SK-N-MC (cell line): ENCODE measurements at regions not wholly inside any gene's neighbourhood (a gene's known extent, or its start where the extent isn't known, plus 50 kb on each side); places are given as distances from the start of the nearest gene placed in this dataset.
A peak's percentile ranks its signal among the peaks of the same experiment; 100 is the strongest.

Source experiments
- DNase-seq: peaks from one replicate; pipeline ENCODE4 v3.0.0-alpha.2; 2011; ENCODE audit warnings: low read depth, low spot score
- H3K27ac ChIP-seq: fragments of 200-600 bp; sonication (generic); 2 replicates; pipeline ENCODE4 v1.5.1; 2016; ENCODE audit warnings: mixed run types
- H3K36me3 ChIP-seq: fragments of 200-600 bp; sonication (generic); 2 replicates; pipeline ENCODE4 v1.6.1; 2017; ENCODE audit warnings: antibody characterized with exemption, low read length, mixed read lengths; ENCODE audit not compliant: insufficient read depth
- H3K4me3 ChIP-seq: fragments of 200-600 bp; sonication (generic); 2 replicates; pipeline ENCODE4 v1.5.1; 2016
- H3K9ac ChIP-seq: fragments of 200-600 bp; sonication (generic); 2 replicates; pipeline ENCODE4 v1.8.0; 2017; ENCODE audit warnings: mixed run types, mixed read lengths; ENCODE audit not compliant: insufficient read length
- H3K9me3 ChIP-seq: fragments of 200-600 bp; sonication (generic); 2 replicates; pipeline ENCODE4 v1.6.1; 2017; ENCODE audit warnings: low read depth, mild to moderate bottlenecking, antibody characterized with exemption, low read length, moderate library complexity, mixed read lengths
- EZH2 ChIP-seq: fragments of 200-600 bp; sonication (generic); IDR thresholded peaks from one replicate; pipeline ENCODE4 v1.6.1; 2017; ENCODE audit warnings: antibody characterized with exemption
- FOXP2 ChIP-seq: optimal IDR thresholded peaks from 2 replicates; pipeline ENCODE3; 2011; ENCODE audit warnings: mild to moderate bottlenecking, moderate library complexity; ENCODE audit not compliant: insufficient read depth; ENCODE audit errors: extremely low read length, control extremely low read depth
- POLR2AphosphoS5 ChIP-seq: IDR thresholded peaks from 2 replicates; pipeline ENCODE4 v1.6.1; 2012; ENCODE audit warnings: mild to moderate bottlenecking, low read depth, low read length, borderline replicate concordance

GRCh38 chr7:24341691-24342413 lies 57.9 kb downstream of the NPY start:
- no peak overlapping the region for H3K9ac ChIP-seq
- no peaks in the 10 kb centered on the region for H3K9me3 ChIP-seq
- H3K27ac ChIP-seq, result no peak overlapping the region
- no peaks in the 10 kb centered on the region for H3K36me3 ChIP-seq
- H3K4me3 ChIP-seq, result no peak overlapping the region
- DNase-seq, result no peak
- TF ChIP-seq POLR2AphosphoS5 (no peak), EZH2 (no peak), FOXP2 (no peak)

DNA sequence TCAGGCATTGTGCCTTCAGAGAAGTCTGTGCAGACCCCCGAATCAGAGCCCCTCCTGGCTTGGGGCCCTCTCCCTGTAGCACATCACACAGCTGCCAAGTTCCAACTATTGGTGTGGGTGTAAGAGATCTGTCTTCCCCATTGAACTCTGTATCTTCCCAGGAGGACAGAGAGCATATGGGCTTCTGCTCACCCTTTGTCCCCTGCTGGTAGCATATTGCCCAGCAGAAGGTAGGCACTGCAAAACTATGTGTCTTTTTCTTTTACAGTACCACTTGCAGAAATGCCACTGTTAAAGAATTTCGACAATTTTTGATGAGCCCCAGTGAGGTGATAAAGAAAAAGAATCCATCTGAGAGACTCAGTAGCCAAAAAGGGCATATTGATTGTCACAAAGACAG lies 59.6 kb downstream of the NPY start:
- no peak for DNase-seq
- Histone ChIP-seq H3K4me3 (no peak overlapping the region), H3K9me3 (no peaks in the 10 kb centered on the region), H3K9ac (no peak overlapping the region), H3K36me3 (no peaks in the 10 kb centered on the region), H3K27ac (no peak overlapping the region)
- no peak for TF ChIP-seq EZH2
- TF ChIP-seq POLR2AphosphoS5, result no peak
- no peak for TF ChIP-seq FOXP2

DNA sequence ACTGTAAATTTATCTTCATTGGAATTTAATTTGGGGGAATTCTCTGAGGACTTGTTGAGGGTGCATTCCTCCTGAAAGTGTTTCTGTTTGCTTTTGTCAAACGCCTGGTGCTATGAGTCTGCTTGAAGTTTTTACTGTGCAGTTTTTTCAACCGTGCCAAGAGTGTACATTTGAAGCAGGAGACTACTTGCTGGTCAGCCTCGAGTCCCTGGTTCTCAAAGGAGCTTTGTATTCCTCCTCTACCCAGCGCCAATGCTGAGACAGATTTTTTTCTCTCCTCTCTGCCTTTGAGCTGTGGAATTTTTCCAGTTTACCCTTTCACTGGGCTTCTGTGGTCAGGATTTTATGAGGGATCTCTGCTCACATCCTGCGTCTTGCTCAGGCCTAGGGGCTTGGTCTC lies 62.1 kb downstream of the NPY start:
- Histone ChIP-seq H3K27ac (no peak overlapping the region), H3K9me3 (no peaks in the 10 kb centered on the region), H3K4me3 (no peak overlapping the region), H3K36me3 (no peaks in the 10 kb centered on the region), H3K9ac (no peak overlapping the region)
- TF ChIP-seq EZH2, result no peak
- TF ChIP-seq FOXP2, result no peak
- no peak for TF ChIP-seq POLR2AphosphoS5
- DNase-seq, result no peak

GRCh38 chr7:24346716-24347115 lies 62.7 kb downstream of the NPY start:
- no peak overlapping the region for H3K27ac ChIP-seq
- no peak for DNase-seq

DNA sequence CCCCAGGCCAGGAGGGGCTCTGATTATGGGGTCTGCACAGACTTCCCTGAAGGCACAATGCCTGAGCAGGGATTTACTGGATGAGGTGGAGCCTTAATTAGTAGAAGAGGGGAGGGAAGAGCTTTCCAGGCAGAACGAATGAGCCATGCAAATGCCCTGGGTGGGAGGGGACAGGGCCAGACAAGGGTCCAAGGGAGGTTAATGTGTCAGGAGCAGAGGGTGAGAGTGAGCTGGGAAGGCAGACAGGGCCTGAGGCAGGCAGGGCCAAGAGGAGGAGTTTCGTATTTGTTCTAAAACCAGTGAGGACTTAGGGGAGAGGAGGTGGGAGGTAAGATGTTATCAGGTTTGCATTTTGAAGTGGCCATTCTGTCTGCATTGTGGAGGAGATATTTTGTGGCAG lies 65.3 kb downstream of the NPY start:
- Histone ChIP-seq H3K9me3 (no peaks in the 10 kb centered on the region), H3K27ac (no peak overlapping the region), H3K36me3 (no peaks in the 10 kb centered on the region), H3K4me3 (no peak overlapping the region), H3K9ac (no peak overlapping the region)
- TF ChIP-seq POLR2AphosphoS5, result no peak
- no peak for TF ChIP-seq EZH2
- no peak for TF ChIP-seq FOXP2
- DNase-seq, result no peak

More at GRCh38 chr7:24346716-24347115, 62.7 kb downstream of the NPY start:
- no peak for TF ChIP-seq POLR2AphosphoS5
- no peak for TF ChIP-seq EZH2
- TF ChIP-seq FOXP2, result no peak
- Histone ChIP-seq H3K36me3 (no peaks in the 10 kb centered on the region), H3K9me3 (no peaks in the 10 kb centered on the region), H3K9ac (no peak overlapping the region), H3K4me3 (no peak overlapping the region)

GRCh38 chr7:24354456-24354855 lies 70.5 kb downstream of the NPY start:
- no peak overlapping the region for H3K9ac ChIP-seq
- no peak overlapping the region for H3K4me3 ChIP-seq
- H3K9me3 ChIP-seq, result no peaks in the 10 kb centered on the region
- TF ChIP-seq EZH2 (no peak), FOXP2 (no peak), POLR2AphosphoS5 (no peak)
- DNase-seq, result no peak
- H3K27ac ChIP-seq, result no peak overlapping the region
- no peaks in the 10 kb centered on the region for H3K36me3 ChIP-seq

DNA sequence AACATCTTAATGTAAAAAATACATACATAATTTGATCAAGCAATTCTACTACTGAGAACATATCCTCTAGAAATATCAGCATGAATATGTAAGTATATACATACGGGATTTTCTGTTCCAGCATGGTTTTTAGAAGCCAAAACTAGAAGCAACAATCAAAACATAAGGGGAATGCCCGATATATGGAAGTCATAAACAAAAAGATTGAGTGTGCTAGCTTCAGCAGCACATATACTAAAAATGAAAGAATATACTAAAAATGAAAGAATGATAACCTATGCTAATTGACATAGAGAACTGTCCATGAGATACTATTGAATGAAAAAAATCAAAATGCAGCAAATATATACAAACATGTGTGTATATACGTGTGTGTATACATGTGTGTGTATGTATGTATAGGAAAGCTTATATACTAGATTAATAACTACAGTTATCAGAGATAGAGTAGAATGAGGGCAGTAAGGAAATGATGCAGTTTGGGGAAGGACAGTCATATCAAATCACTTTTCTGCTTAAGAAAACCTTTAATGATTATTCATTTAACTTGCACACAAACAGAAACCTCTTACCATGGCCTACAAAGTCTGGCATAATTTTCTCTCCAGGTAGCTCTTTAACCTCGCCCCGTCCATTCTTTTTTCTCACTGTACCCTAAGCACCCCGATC lies 72.9 kb downstream of the NPY start:
- Histone ChIP-seq H3K36me3 (no peaks in the 10 kb centered on the region), H3K4me3 (no peak overlapping the region)
- TF ChIP-seq FOXP2 (no peak), EZH2 (no peak), POLR2AphosphoS5 (no peak)

DNA sequence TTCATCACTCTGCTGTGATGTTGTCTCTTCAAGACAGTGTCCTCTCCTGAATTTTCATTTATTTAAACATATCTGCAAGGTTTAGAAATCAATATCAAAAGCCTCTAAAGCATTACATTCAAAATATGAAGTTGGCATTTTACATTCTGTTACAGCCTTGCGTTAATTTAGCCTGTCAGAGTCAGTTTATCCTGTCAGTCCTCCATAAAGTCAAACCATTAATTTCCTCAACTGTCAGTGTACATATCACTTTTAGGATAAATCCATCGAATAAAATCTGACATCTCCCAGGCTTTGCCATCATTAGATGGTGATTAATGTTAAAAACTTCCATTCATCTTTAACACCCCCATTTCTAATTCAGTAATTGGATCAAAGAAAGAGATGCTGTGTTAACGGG lies 77.0 kb downstream of the NPY start:
- H3K9me3 ChIP-seq, result no peaks in the 10 kb centered on the region
- H3K4me3 ChIP-seq, result no peak overlapping the region
- no peak for TF ChIP-seq EZH2
- H3K27ac ChIP-seq, result no peak overlapping the region
- no peaks in the 10 kb centered on the region for H3K36me3 ChIP-seq
- no peak overlapping the region for H3K9ac ChIP-seq
- no peak for DNase-seq

More for the DNA sequence above, 72.9 kb downstream of the NPY start:
- Histone ChIP-seq H3K27ac (no peak overlapping the region), H3K9me3 (no peaks in the 10 kb centered on the region), H3K9ac (no peak overlapping the region)
- DNase-seq, result no peak

GRCh38 chr7:24365606-24366005 lies 81.6 kb downstream of the NPY start:
- no peak for TF ChIP-seq POLR2AphosphoS5
- TF ChIP-seq EZH2, result no peak
- TF ChIP-seq FOXP2, result no peak
- H3K27ac ChIP-seq, result no peak overlapping the region
- H3K36me3 ChIP-seq, result no peaks in the 10 kb centered on the region
- H3K9ac ChIP-seq, result no peak overlapping the region
- no peaks in the 10 kb centered on the region for H3K9me3 ChIP-seq
- DNase-seq, result no peak
- no peak overlapping the region for H3K4me3 ChIP-seq

- no peak for DNase-seq
- Histone ChIP-seq H3K27ac (peak overlapping the region; percentile 81), H3K9ac (no peak overlapping the region), H3K9me3 (no peaks in the 10 kb centered on the region), H3K4me3 (peak overlapping the region; percentile 44; the same call in 1 of the 2 replicates), H3K36me3 (no peaks in the 10 kb centered on the region)
- TF ChIP-seq FOXP2 (peak; percentile 24), EZH2 (no peak), POLR2AphosphoS5 (peak; percentile 28; the same call in 1 of the 2 replicates)
These were observed 82.9 kb downstream of the NPY start for GRCh38 chr7:24366876-24367275.
